ENCODE measurements at regions not wholly inside any gene's neighbourhood (a gene's known extent, or its start where the extent isn't known, plus 50 kb on each side); places are given as distances from the start of the nearest gene placed in this dataset.

- no peak for DNase-seq
- in situ Hi-C loops (cut with HindIII; ENCODE audit: low pct_ligation_motif_present, low pct_unique_long_range_greater_than_20kb, low sequenced_read_pairs) = no loop called here
These were observed 219.3 kb upstream of the FGGY start for GRCh38 chr1:59077466-59078069.

DNA sequence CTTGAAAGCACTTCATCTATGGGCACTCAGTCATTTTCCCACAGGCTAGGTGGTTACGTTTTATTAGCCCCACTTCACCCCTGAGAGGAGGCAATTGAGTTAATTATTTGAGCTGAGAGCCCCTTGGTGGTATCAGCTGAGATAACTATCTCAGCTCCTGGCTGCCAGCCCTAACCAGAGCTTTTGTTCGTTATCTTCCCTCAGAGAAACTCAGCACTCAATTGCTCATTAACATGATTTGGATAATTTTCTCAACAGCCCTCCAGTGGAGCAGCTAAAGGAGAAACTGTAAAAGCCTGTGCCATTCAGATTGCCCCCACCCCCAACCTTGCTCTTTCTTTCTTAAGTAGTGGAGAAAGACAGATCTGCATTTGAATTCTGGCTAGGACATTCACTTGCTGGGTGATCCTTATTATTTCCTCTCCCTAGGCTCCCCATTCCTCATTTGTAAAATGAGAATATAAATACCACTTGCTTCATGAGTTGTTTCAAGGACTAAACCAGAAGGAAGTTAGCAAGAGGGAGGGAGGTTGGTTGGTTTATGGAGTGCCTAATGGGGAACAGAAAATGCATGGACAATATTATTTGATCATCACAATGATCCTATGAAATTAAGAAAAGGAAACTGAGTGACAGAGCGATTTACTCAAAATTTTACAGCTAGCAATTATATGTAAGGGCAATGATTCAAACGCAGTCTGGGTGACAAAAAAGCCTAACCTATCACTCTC lies 218.7 kb upstream of the FGGY start:
- in situ Hi-C loops (cut with HindIII; ENCODE audit: low pct_ligation_motif_present, low pct_unique_long_range_greater_than_20kb, low sequenced_read_pairs) = no loop called here
- no peak for DNase-seq

DNA sequence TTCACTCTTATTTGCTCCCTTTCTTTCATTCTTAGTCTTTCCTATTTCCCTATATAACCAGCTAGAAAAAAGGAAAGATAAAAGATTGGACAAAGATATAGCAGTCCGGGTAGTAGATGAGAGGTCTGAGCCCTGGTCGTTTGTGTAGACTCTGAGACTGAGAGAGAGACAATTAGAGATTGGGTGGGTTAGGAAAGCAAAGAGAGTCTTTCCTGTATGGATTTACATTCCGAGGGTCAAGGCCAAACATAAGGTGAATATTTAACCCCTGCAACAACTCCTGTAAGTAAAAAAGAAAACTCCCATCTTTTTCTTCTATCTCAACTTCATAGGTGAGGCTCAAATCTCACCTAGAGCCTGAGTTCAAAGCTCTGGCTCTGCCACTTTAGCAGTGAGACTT lies 218.0 kb upstream of the FGGY start:
- no peak for DNase-seq
- in situ Hi-C loops (cut with HindIII; ENCODE audit: low pct_ligation_motif_present, low pct_unique_long_range_greater_than_20kb, low sequenced_read_pairs) = no loop called here

- in situ Hi-C loops (cut with HindIII; ENCODE audit: low pct_ligation_motif_present, low pct_unique_long_range_greater_than_20kb, low sequenced_read_pairs) = no loop called here
- no peak for DNase-seq
These were observed 217.3 kb upstream of the FGGY start for GRCh38 chr1:59079434-59080140.

- no peak for DNase-seq
- in situ Hi-C loops (cut with HindIII; ENCODE audit: low pct_ligation_motif_present, low pct_unique_long_range_greater_than_20kb, low sequenced_read_pairs) = no loop called here
These were observed 215.7 kb upstream of the FGGY start for GRCh38 chr1:59081181-59081580.

DNA sequence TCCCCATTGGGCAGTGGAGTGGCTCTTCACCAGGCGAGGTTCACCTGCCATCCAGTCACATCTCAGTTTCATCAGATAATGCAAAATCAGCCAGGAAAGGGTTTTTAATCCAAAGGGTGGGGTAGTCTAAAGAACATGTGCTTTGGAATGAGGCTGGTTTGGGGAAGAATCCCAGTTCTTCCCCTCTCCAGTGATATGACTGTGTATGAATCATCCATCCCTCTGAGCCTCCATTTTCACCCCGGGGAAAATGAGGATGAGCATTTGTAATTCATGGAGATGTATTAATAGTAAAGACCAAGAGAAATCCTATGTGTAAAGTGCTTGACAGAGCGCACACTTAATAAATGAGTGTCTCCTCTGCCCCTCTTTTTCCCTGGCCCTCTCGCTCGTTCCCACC lies 215.1 kb upstream of the FGGY start:
- DNase-seq = no peak
- in situ Hi-C loops (cut with HindIII; ENCODE audit: low pct_ligation_motif_present, low pct_unique_long_range_greater_than_20kb, low sequenced_read_pairs) = no loop called here

- no peak for DNase-seq
- in situ Hi-C loops (cut with HindIII; ENCODE audit: low pct_ligation_motif_present, low pct_unique_long_range_greater_than_20kb, low sequenced_read_pairs) = no loop called here
These were observed 212.7 kb upstream of the FGGY start for GRCh38 chr1:59083946-59084865.

DNA sequence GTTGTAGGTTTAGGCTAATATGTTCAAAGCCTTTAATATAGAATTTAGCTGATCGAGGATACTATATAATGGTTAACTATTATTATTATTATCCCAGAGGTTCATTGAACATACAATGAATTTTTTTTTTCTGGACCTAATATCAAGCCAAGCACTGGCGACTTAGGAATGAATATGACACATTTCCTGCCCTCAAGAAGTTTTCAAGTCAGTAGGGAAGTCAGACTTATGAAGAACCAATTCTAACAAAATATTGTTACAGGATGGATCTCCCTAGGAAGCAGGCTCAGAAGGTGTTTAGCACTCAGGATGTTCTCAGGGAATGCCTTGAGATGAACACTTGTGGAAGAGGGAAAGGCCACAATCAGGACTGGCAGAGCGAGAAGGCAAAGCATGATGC lies 211.8 kb upstream of the FGGY start:
- in situ Hi-C loops (cut with HindIII; ENCODE audit: low pct_ligation_motif_present, low pct_unique_long_range_greater_than_20kb, low sequenced_read_pairs) = no loop called here
- DNase-seq = no peak

- in situ Hi-C loops (cut with HindIII; ENCODE audit: low pct_ligation_motif_present, low pct_unique_long_range_greater_than_20kb, low sequenced_read_pairs) = no loop called here
- no peak for DNase-seq
These were observed 207.7 kb upstream of the FGGY start for GRCh38 chr1:59089036-59089798.

DNA sequence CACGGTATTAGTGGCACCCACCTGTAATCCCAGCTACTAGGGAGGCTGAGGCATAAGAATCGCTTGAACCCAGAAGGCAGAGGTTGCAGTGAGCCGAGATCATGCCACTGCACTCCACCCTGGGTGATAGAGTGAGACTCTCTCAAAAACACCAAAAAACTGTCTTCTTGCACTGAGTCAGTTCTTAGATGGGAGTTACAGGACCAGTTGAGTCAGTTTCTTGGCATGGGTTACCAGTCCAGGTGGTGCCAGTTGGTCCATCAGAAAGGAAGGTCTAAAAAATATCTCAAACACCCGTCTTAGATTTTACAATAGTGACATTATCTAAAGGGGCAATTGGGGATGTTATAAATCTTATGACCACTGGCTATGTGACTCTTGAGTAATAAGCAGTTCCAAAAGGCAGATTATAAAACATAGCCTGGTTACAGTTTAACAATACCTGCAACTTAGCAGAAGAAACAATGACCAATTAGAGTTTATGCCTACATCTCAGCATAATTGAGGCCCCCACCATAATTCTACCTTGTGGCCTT lies 206.9 kb upstream of the FGGY start:
- no peak for DNase-seq

GRCh38 chr1:59092126-59092525 lies 204.8 kb upstream of the FGGY start:
- DNase-seq = no peak
- in situ Hi-C loops (cut with HindIII; ENCODE audit: low pct_ligation_motif_present, low pct_unique_long_range_greater_than_20kb, low sequenced_read_pairs) = no loop called here

More for the DNA sequence above, 206.9 kb upstream of the FGGY start:
- in situ Hi-C loops (cut with HindIII; ENCODE audit: low pct_ligation_motif_present, low pct_unique_long_range_greater_than_20kb, low sequenced_read_pairs) = no loop called here

GRCh38 chr1:59094001-59094400 lies 202.9 kb upstream of the FGGY start:
- in situ Hi-C loops (cut with HindIII; ENCODE audit: low pct_ligation_motif_present, low pct_unique_long_range_greater_than_20kb, low sequenced_read_pairs) = no loop called here
- no peak for DNase-seq

DNA sequence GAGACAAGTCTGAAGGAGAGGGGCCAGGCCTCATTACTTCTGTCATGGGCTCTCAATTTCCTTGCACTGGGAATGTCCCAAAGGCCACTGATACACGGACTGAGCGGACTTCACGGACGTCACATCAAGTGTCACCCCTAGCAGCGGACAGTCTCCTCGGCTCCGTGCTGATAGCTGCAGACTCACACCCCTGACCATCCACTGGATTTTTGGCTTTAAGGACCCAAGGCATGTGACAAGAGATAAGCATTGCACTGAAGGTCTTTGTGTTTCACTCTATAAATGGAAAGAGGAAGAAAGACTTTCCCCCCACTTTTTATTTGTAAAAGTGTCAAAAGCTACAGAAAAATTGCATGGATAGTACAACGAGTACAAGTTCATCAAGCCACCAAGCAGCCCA lies 200.4 kb upstream of the FGGY start:
- in situ Hi-C loops (cut with HindIII; ENCODE audit: low pct_ligation_motif_present, low pct_unique_long_range_greater_than_20kb, low sequenced_read_pairs) = no loop called here
- no peak for DNase-seq

- in situ Hi-C loops (cut with HindIII; ENCODE audit: low pct_ligation_motif_present, low pct_unique_long_range_greater_than_20kb, low sequenced_read_pairs) = no loop called here
- no peak for DNase-seq
These were observed 198.2 kb upstream of the FGGY start for GRCh38 chr1:59098655-59099054.

DNA sequence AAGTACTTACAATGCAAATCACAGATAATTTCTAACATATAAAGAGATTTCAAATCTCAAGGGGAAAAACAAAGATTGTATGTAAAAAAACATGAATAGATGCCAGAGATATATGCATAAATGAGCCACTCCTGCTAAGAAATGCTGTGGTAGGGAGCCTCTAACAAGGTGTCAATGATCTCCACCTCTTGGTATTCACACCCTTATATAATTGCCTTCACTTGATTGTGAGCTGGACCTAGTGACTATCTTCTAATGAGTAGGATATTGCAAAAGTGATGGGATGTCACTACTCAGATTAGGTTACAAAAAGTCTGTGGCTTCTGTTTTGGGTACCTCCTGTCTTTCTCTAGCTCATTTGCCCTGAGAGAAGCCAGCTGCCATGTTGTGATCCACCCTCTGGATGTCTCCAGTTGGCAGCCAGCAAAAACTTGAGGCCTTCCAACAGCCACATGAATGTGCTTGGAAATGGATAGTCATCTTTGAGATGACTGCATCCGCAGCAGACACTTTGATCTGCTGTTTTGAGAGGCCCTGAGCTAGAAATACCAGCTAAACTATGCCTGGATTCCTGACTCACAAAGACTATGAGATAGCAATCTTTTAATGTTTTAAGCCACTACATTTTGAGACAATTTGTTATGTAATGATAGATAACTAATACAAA lies 196.1 kb upstream of the FGGY start:
- in situ Hi-C loops (cut with HindIII; ENCODE audit: low pct_ligation_motif_present, low pct_unique_long_range_greater_than_20kb, low sequenced_read_pairs) = no loop called here
- DNase-seq = no peak

- in situ Hi-C loops (cut with HindIII; ENCODE audit: low pct_ligation_motif_present, low pct_unique_long_range_greater_than_20kb, low sequenced_read_pairs) = no loop called here
- DNase-seq = no peak
These were observed 195.4 kb upstream of the FGGY start for GRCh38 chr1:59101518-59101917.

GRCh38 chr1:59103457-59103856 lies 193.4 kb upstream of the FGGY start:
- in situ Hi-C loops (cut with HindIII; ENCODE audit: low pct_ligation_motif_present, low pct_unique_long_range_greater_than_20kb, low sequenced_read_pairs) = no loop called here
- DNase-seq = no peak
